ENCODE measurements at regions not wholly inside any gene's neighbourhood (a gene's known extent, or its start where the extent isn't known, plus 50 kb on each side); places are given as distances from the start of the nearest gene placed in this dataset.
A peak's percentile ranks its signal among the peaks of the same experiment; 100 is the strongest.

- peak overlapping the region; percentile 73 for H3K27ac ChIP-seq (ENCODE audit: insufficient read depth, low read depth, low read length)
- ChIA-PET POLR2A (no interaction called here), CTCF (interaction anchor here (1.1 kb wide), 1 partner anchor 16 kb away, joined by 3 read pairs; no protein-coding TSS in a partner anchor)
- FAIRE-seq (peak; percentile 18), DNase-seq (ENCODE audit: low read depth, low spot score) (peak; percentile 55)
- intact Hi-C loops (cut with micrococcal nuclease) = loop anchor here (1.0 to 10.0 kb wide), 4 partner anchors 65 to 335 kb away; partner anchors contain the start of gene SUCLG2
- H4K20me1 ChIP-seq (replicated peaks; ENCODE audit: control insufficient read depth, extremely low read depth, insufficient read depth, low read length) = no peaks in the 10 kb centered on the region
- no peak overlapping the region for H2AFZ ChIP-seq (ENCODE audit: low read depth, low read length)
- no peak for TF ChIP-seq CTCF (IDR thresholded peaks at IDR 0.05; ENCODE audit: extremely low read depth in 1 of 2, insufficient read depth in 1 of 2, low read depth in 1 of 2, low read length in 2 of 2)
- no peak for TF ChIP-seq POLR2AphosphoS5 (IDR thresholded peaks at IDR 0.05; ENCODE audit: insufficient read depth, low read depth, low read length)
- no peak for TF ChIP-seq MAX (IDR thresholded peaks at IDR 0.05; ENCODE audit: insufficient read depth, insufficient read length)
- no peak for TF ChIP-seq GATA2 (IDR thresholded peaks at IDR 0.05; ENCODE audit: insufficient read depth, insufficient read length, low read depth, low read length)
- TF ChIP-seq EZH2 (IDR thresholded peaks at IDR 0.05; ENCODE audit: borderline replicate concordance, low read depth, low read length, severe bottlenecking) = no peak
- TF ChIP-seq POLR2A (IDR thresholded peaks at IDR 0.05; ENCODE audit: low read depth, low read length) = no peak
- TF ChIP-seq MYC (IDR thresholded peaks at IDR 0.05; ENCODE audit: low read depth, low read length) = no peak
- peak; percentile 87 for TF ChIP-seq JUN (IDR thresholded peaks at IDR 0.05; ENCODE audit: borderline replicate concordance, insufficient read depth, insufficient read length, low read depth)
- TF ChIP-seq FOS (IDR thresholded peaks at IDR 0.05; ENCODE audit: borderline replicate concordance, insufficient read depth, low read length) = peak; percentile 60
- no peaks in the 10 kb centered on the region for H3K36me3 ChIP-seq (ENCODE audit: control insufficient read depth in 2 of 2, extremely low read depth in 1 of 2, insufficient read depth in 2 of 2, low read length in 2 of 2)
- H3K9me3 ChIP-seq (replicated peaks; ENCODE audit: control insufficient read depth, insufficient read depth, low read length) = no peaks in the 10 kb centered on the region
- no peaks in the 10 kb centered on the region for H3K27me3 ChIP-seq (ENCODE audit: control insufficient read depth in 2 of 2, insufficient read depth in 2 of 2, low read length in 2 of 2)
- no peaks in the 10 kb centered on the region for H3K79me2 ChIP-seq (ENCODE audit: control insufficient read depth, insufficient read depth, low read length)
- H3K9me1 ChIP-seq (replicated peaks; ENCODE audit: control insufficient read depth, extremely low read depth, insufficient read depth, low read length) = no peaks in the 10 kb centered on the region
- H3K4me1 ChIP-seq (ENCODE audit: control insufficient read depth, extremely low read depth, insufficient read depth, low read length) = peaks cover 13% of the 10 kb centered on the region
- no peak overlapping the region for H3K4me3 ChIP-seq (replicated peaks in 1 of 3; ENCODE audit: insufficient read depth in 1 of 3, low read depth in 1 of 3, low read length in 3 of 3)
- BruUV-seq (replicated peaks) = no TSS peak
- peak overlapping the region; percentile 36 for H3K9ac ChIP-seq (replicated peaks; ENCODE audit: extremely low read depth, insufficient read depth, low read length)
- dilution Hi-C loops (cut with MboI; ENCODE audit: extremely low pct_ligation_motif_present, low sequenced_read_pairs) = no loop called here
- H3K4me2 ChIP-seq (ENCODE audit: insufficient read depth, low read length) = peak overlapping the region; percentile 61
Measured at GRCh38 chr3:67719333-67719732, 64.9 kb upstream of the SUCLG2 start.

Measured in endothelial cell of umbilical vein (primary cell).